ENCODE measurements at regions not wholly inside any gene's neighbourhood (a gene's known extent, or its start where the extent isn't known, plus 50 kb on each side); places are given as distances from the start of the nearest gene placed in this dataset.

- DNase-seq = no peak
Measured at GRCh38 chr3:118011910-118012309, 1022.7 kb downstream of the IGSF11 start.

GRCh38 chr3:118029049-118029448, 1005.6 kb downstream of the IGSF11 start:
- DNase-seq = no peak

- no peak for DNase-seq
Measured at GRCh38 chr3:118036215-118036614, 998.4 kb downstream of the IGSF11 start.

GRCh38 chr3:118055381-118055780, 979.3 kb downstream of the IGSF11 start:
- DNase-seq = no peak

- DNase-seq = no peak
Measured at GRCh38 chr3:118057086-118057485, 977.6 kb downstream of the IGSF11 start.

- no peak for DNase-seq
Measured at GRCh38 chr3:118059096-118059495, 975.5 kb downstream of the IGSF11 start.

GRCh38 chr3:118067439-118067838, 967.2 kb downstream of the IGSF11 start:
- no peak for DNase-seq

- no peak for DNase-seq
Measured at GRCh38 chr3:118075873-118076272, 958.8 kb downstream of the IGSF11 start.

GRCh38 chr3:118077332-118077731, 957.3 kb downstream of the IGSF11 start:
- no peak for DNase-seq

- no peak for DNase-seq
Measured at GRCh38 chr3:118080889-118081288, 953.8 kb downstream of the IGSF11 start.

- DNase-seq = no peak
Measured at GRCh38 chr3:118088696-118089095, 946.0 kb downstream of the IGSF11 start.

- DNase-seq = no peak
Measured at GRCh38 chr3:118089563-118089962, 945.1 kb downstream of the IGSF11 start.

- DNase-seq = no peak
Measured at GRCh38 chr3:118097226-118097625, 937.4 kb downstream of the IGSF11 start.

GRCh38 chr3:118097660-118098059, 937.0 kb downstream of the IGSF11 start:
- no peak for DNase-seq

GRCh38 chr3:118098827-118099226, 935.8 kb downstream of the IGSF11 start:
- DNase-seq = no peak

- DNase-seq = no peak
Measured at GRCh38 chr3:118101891-118102290, 932.8 kb downstream of the IGSF11 start.

GRCh38 chr3:118102737-118103136, 931.9 kb downstream of the IGSF11 start:
- DNase-seq = no peak

GRCh38 chr3:118108201-118108600, 926.4 kb downstream of the IGSF11 start:
- DNase-seq = no peak

- no peak for DNase-seq
Measured at GRCh38 chr3:118108769-118109168, 925.9 kb downstream of the IGSF11 start.

GRCh38 chr3:118110211-118110610, 924.4 kb downstream of the IGSF11 start:
- no peak for DNase-seq

GRCh38 chr3:118116991-118117390, 917.7 kb downstream of the IGSF11 start:
- DNase-seq = no peak

- no peak for DNase-seq
Measured at GRCh38 chr3:118126751-118127150, 907.9 kb downstream of the IGSF11 start.

- no peak for DNase-seq
Measured at GRCh38 chr3:118127992-118128391, 906.7 kb downstream of the IGSF11 start.

- DNase-seq = no peak
Measured at GRCh38 chr3:118128886-118129285, 905.8 kb downstream of the IGSF11 start.

- DNase-seq = no peak
Measured at GRCh38 chr3:118137778-118138177, 896.9 kb downstream of the IGSF11 start.

GRCh38 chr3:118144919-118145318, 889.7 kb downstream of the IGSF11 start:
- no peak for DNase-seq
